SK-N-SH (cell line): ENCODE measurements at regions not wholly inside any gene's neighbourhood (a gene's known extent, or its start where the extent isn't known, plus 50 kb on each side); places are given as distances from the start of the nearest gene placed in this dataset.

Experiments used
- CTCF ChIA-PET: fragments of 300-600, 350-600 bp; formaldehyde crosslinking; extraction: SDS; loops from one replicate; lab custom pipeline; 2021; lab: Yijun Ruan, JAX
- POLR2A ChIA-PET: fragments of 350-600 bp; sonication (Branson Sonifier 250); formaldehyde crosslinking; extraction: SDS; loops from one replicate; lab custom pipeline; 2020; ENCODE audit warnings: antibody characterized with exemption, inconsistent platforms; lab: Yijun Ruan, JAX
- DNase-seq: peaks from one replicate; pipeline ENCODE4 v3.0.0; 2012
- H2AFZ ChIP-seq: fragments of 200-600 bp; sonication (generic); 2 replicates; pipeline ENCODE4 v1.8.1; 2016; ENCODE audit warnings: antibody characterized with exemption, mild to moderate bottlenecking, low read depth
- H3F3A ChIP-seq: fragments of 200-600 bp; sonication (generic); replicated peaks from 2 replicates; pipeline ENCODE3; 2016; ENCODE audit warnings: antibody characterized with exemption, mild to moderate bottlenecking; ENCODE audit not compliant: insufficient read depth
- H3K27ac ChIP-seq, 2 experiments: fragments of 200-500 bp in 1 of 2; fragments of 200-600 bp in 1 of 2; sonication (Bioruptor generic) in 1 of 2; sonication (generic), shearing (Covaris generic) in 1 of 2; 2 replicates each; pipeline versions ENCODE4 v1.5.1 to v1.6.1; 2014 to 2016; ENCODE audit warnings: low read depth in 2 of 2, inconsistent platforms in 1 of 2, low read length in 1 of 2, mild to moderate bottlenecking in 1 of 2, mixed read lengths in 1 of 2
- H3K27me3 ChIP-seq: fragments of 200-600 bp; sonication (generic), shearing (Covaris generic); 2 replicates; pipeline ENCODE4 v1.6.1; 2016; ENCODE audit warnings: mixed run types; ENCODE audit not compliant: insufficient read depth
- H3K36me3 ChIP-seq, 2 experiments: fragments of 200-500 bp in 1 of 2; fragments of 200-600 bp in 1 of 2; sonication (Bioruptor generic) in 1 of 2; sonication (generic) in 1 of 2; replicated peaks in 1 of 2; 2 replicates each; pipeline versions ENCODE3 to v1.5.1; 2014 to 2016; ENCODE audit warnings: low read length in 1 of 2, mild to moderate bottlenecking in 1 of 2; ENCODE audit not compliant: insufficient read depth in 2 of 2, control insufficient read depth in 1 of 2
- H3K4me1 ChIP-seq, 2 experiments: fragments of 200-500 bp in 1 of 2; fragments of 200-600 bp in 1 of 2; sonication (Bioruptor generic) in 1 of 2; sonication (generic), shearing (Covaris generic) in 1 of 2; 2 replicates each; pipeline versions ENCODE4 v1.5.1 to v1.6.1; 2014 to 2016; ENCODE audit warnings: low read depth in 1 of 2, low read length in 1 of 2, mixed run types in 1 of 2; ENCODE audit not compliant: insufficient read depth in 2 of 2, control insufficient read depth in 1 of 2
- H3K4me2 ChIP-seq: fragments of 200-600 bp; sonication (generic), shearing (Covaris generic); 2 replicates; pipeline ENCODE4 v1.6.1; 2017; ENCODE audit warnings: mixed run types
- H3K4me3 ChIP-seq, 2 experiments: fragments of 200-500 bp in 1 of 2; fragments of 200-600 bp in 1 of 2; sonication (Bioruptor generic) in 1 of 2; sonication (generic), shearing (Covaris generic) in 1 of 2; 2 replicates each; pipeline versions ENCODE4 v1.5.1 to v1.8.1; 2014 to 2016; ENCODE audit warnings: low read depth in 2 of 2, inconsistent platforms in 1 of 2, low read length in 1 of 2, mild to moderate bottlenecking in 1 of 2, mixed read lengths in 1 of 2, moderate library complexity in 1 of 2
- H3K79me2 ChIP-seq: fragments of 200-600 bp; sonication (generic); 2 replicates; pipeline ENCODE4 v1.8.1; 2017; ENCODE audit warnings: mild to moderate bottlenecking; ENCODE audit not compliant: insufficient read depth
- H3K9ac ChIP-seq: fragments of 200-600 bp; sonication (generic); 2 replicates; pipeline ENCODE4 v1.6.1; 2017; ENCODE audit warnings: mixed run types
- H3K9me2 ChIP-seq: fragments of 200-600 bp; sonication (generic); 2 replicates; pipeline ENCODE4 v1.6.1; 2017; ENCODE audit warnings: mixed run types
- H3K9me3 ChIP-seq: fragments of 200-600 bp; sonication (generic); 2 replicates; pipeline ENCODE4 v1.6.1; 2017; ENCODE audit warnings: mixed run types, mild to moderate bottlenecking, moderate library complexity
- H4K20me1 ChIP-seq: fragments of 200-600 bp; sonication (generic); 2 replicates; pipeline ENCODE4 v1.6.1; 2017; ENCODE audit warnings: mild to moderate bottlenecking, mixed run types; ENCODE audit not compliant: insufficient read depth
- CTCF ChIP-seq: fragments of 200-600 bp; sonication (generic); IDR thresholded peaks from 2 replicates; pipeline ENCODE4 v1.6.1; 2017; ENCODE audit warnings: antibody characterized with exemption, mild to moderate bottlenecking, moderate library complexity
- FOXJ3 ChIP-seq: sonication (generic); formaldehyde crosslinking; IDR thresholded peaks from 2 replicates; pipeline ENCODE4 v1.5.1; 2020; ENCODE audit warnings: mild to moderate bottlenecking, missing genetic modification reagents
- GATA2 ChIP-seq: sonication (generic); formaldehyde crosslinking; IDR thresholded peaks from 2 replicates; pipeline ENCODE4 v1.5.0; 2020; ENCODE audit warnings: mild to moderate bottlenecking, missing genetic modification reagents
- IRF3 ChIP-seq: fragments of 150-350 bp; IDR thresholded peaks from 2 replicates; pipeline ENCODE4 v1.6.1; 2016; ENCODE audit warnings: mild to moderate bottlenecking, low read depth, low read length
- MAX ChIP-seq: IDR thresholded peaks from 2 replicates; pipeline ENCODE4 v1.4.0; 2012; ENCODE audit warnings: low read depth
- PBX3 ChIP-seq: IDR thresholded peaks from 2 replicates; pipeline ENCODE4; 2012
- RXRA ChIP-seq: IDR thresholded peaks from 2 replicates; pipeline ENCODE4 v1.4.0; 2012; ENCODE audit warnings: low read depth, mild to moderate bottlenecking, borderline replicate concordance
- TCF12 ChIP-seq: IDR thresholded peaks from 2 replicates; pipeline ENCODE4 v1.4.0; 2012
- ZBTB33 ChIP-seq: IDR thresholded peaks from 2 replicates; pipeline ENCODE4 v1.4.0; 2012; ENCODE audit warnings: low read depth, borderline replicate concordance
- WGBS: methylation state at CpG from one replicate; pipeline ENCODE4 v1.1.6; 2017; ENCODE audit warnings: low lambda C conversion rate; 5-methylcytosine and 5-hydroxymethylcytosine counted together

- TF ChIP-seq ZBTB33 (no peak), CTCF (no peak), IRF3 (no peak), PBX3 (no peak), FOXJ3 (CRISPR knock-in tag) (no peak), RXRA (no peak), TCF12 (no peak), MAX (no peak)
These were observed 475.4 kb upstream of the IGFBP3 start (continued) for GRCh38 chr7:46396481-46396880.

- Histone ChIP-seq H2AFZ (no peak overlapping the region), H3K27ac (no peak overlapping the region), H3K4me3 (no peak overlapping the region), H3F3A (no peaks in the 10 kb centered on the region), H3K4me2 (no peak overlapping the region), H4K20me1 (no peaks in the 10 kb centered on the region), H3K4me1 (no peaks in the 10 kb centered on the region; a peak in 2 of 4 replicates), H3K9ac (no peak overlapping the region), H3K27me3 (no peaks in the 10 kb centered on the region), H3K79me2 (no peaks in the 10 kb centered on the region), H3K9me3 (no peaks in the 10 kb centered on the region), H3K36me3 (no peaks in the 10 kb centered on the region), H3K9me2 (no peaks in the 10 kb centered on the region)
- DNase-seq = no peak
- 83% methylated on average over 3 of the region's 3 CpGs for WGBS
- ChIA-PET POLR2A (no interaction called here), CTCF (interaction anchor here (0.6 to 1.1 kb wide), 2 partner anchors 400 to 710 kb away, joined by 3 read pairs; no protein-coding TSS in a partner anchor)
- no peak for TF ChIP-seq GATA2 (CRISPR knock-in tag)
These were observed 472.1 kb upstream of the IGFBP3 start for GRCh38 chr7:46393142-46393541.
